HL-60 (cell line): ENCODE measurements at regions not wholly inside any gene's neighbourhood (a gene's known extent, or its start where the extent isn't known, plus 50 kb on each side); places are given as distances from the start of the nearest gene placed in this dataset.

Source experiments
- CTCF ChIP-seq: IDR thresholded peaks from one replicate; pipeline ENCODE4 v1.5.1; 2011; ENCODE audit warnings: low read length, control low read depth, inconsistent platforms; ENCODE audit not compliant: insufficient read depth
- REST ChIP-seq: IDR thresholded peaks from 2 replicates; pipeline ENCODE4 v1.6.1; 2012; ENCODE audit warnings: low read depth; ENCODE audit not compliant: insufficient replicate concordance

GRCh38 chr10:2886662-2887061, 180.7 kb upstream of the PFKP start:
- no peak for TF ChIP-seq CTCF
- TF ChIP-seq REST, result no peak
